ENCODE measurements at regions not wholly inside any gene's neighbourhood (a gene's known extent, or its start where the extent isn't known, plus 50 kb on each side); places are given as distances from the start of the nearest gene placed in this dataset.

GRCh38 chr4:123705419-123705818 is 308.8 kb downstream of the SPRY1 start:
- no peak for FAIRE-seq
- TF ChIP-seq EZH2 (IDR thresholded peaks at IDR 0.05; ENCODE audit: low read length) (no peak), CTCF (optimal IDR thresholded peaks at IDR 0.05 in 1 of 3, IDR thresholded peaks at IDR 0.05 in 1 of 3, conservative IDR thresholded peaks at IDR 0.05 in 1 of 3; ENCODE audit: extremely low read depth in 1 of 3, insufficient read depth in 2 of 3, low read length in 3 of 3) (no peak)
- H4K20me1 ChIP-seq (ENCODE audit: control insufficient read depth, extremely low read depth, insufficient read depth, low read length) = no peaks in the 10 kb centered on the region
- H3K9me1 ChIP-seq (ENCODE audit: control insufficient read depth, extremely low read depth, insufficient read depth, low read length) = no peaks in the 10 kb centered on the region
- no peak for DNase-seq (ENCODE audit: low read depth, low spot score)
- no peak overlapping the region for H3K4me2 ChIP-seq (ENCODE audit: control insufficient read depth, extremely low read depth, insufficient read depth, low read depth, low read length)
- no peaks in the 10 kb centered on the region for H3K9me3 ChIP-seq (ENCODE audit: control insufficient read depth, low read depth, low read length)
- no peaks in the 10 kb centered on the region for H3K79me2 ChIP-seq (ENCODE audit: control insufficient read depth, insufficient read depth, low read length)
- no peaks in the 10 kb centered on the region for H3K4me1 ChIP-seq (ENCODE audit: control insufficient read depth, extremely low read depth, insufficient read depth, low read length)
- no peak overlapping the region for H3K4me3 ChIP-seq (ENCODE audit: control insufficient read depth in 2 of 3, extremely low read depth in 1 of 3, insufficient read depth in 2 of 3, low read depth in 1 of 3, low read length in 3 of 3)
- H3K27ac ChIP-seq (ENCODE audit: control insufficient read depth, insufficient read depth, low read length) = no peak overlapping the region
- H3K9ac ChIP-seq (ENCODE audit: control insufficient read depth, extremely low read depth, insufficient read depth, low read length) = no peak overlapping the region
- dilution Hi-C loops (cut with MboI; ENCODE audit: extremely low pct_ligation_motif_present, low sequenced_read_pairs) = no loop called here
- no peak overlapping the region for H2AFZ ChIP-seq (ENCODE audit: control insufficient read depth, low read length)
- no peaks in the 10 kb centered on the region for H3K36me3 ChIP-seq (ENCODE audit: control insufficient read depth in 2 of 2, extremely low read depth in 1 of 2, insufficient read depth in 2 of 2, low read length in 2 of 2)
- H3K27me3 ChIP-seq (ENCODE audit: control insufficient read depth, extremely low read depth, insufficient read depth, low read length) = no peaks in the 10 kb centered on the region

- H3K9me3 ChIP-seq (ENCODE audit: control insufficient read depth, low read depth, low read length) = no peaks in the 10 kb centered on the region
- H3K27ac ChIP-seq (ENCODE audit: control insufficient read depth, insufficient read depth, low read length) = no peak overlapping the region
- no peak for FAIRE-seq
- H3K4me3 ChIP-seq (ENCODE audit: control insufficient read depth in 2 of 3, extremely low read depth in 1 of 3, insufficient read depth in 2 of 3, low read depth in 1 of 3, low read length in 3 of 3) = no peak overlapping the region
- TF ChIP-seq EZH2 (IDR thresholded peaks at IDR 0.05; ENCODE audit: low read length) (no peak), CTCF (optimal IDR thresholded peaks at IDR 0.05 in 1 of 3, IDR thresholded peaks at IDR 0.05 in 1 of 3, conservative IDR thresholded peaks at IDR 0.05 in 1 of 3; ENCODE audit: extremely low read depth in 1 of 3, insufficient read depth in 2 of 3, low read length in 3 of 3) (no peak)
- H3K9ac ChIP-seq (ENCODE audit: control insufficient read depth, extremely low read depth, insufficient read depth, low read length) = no peak overlapping the region
- no peaks in the 10 kb centered on the region for H3K4me1 ChIP-seq (ENCODE audit: control insufficient read depth, extremely low read depth, insufficient read depth, low read length)
- no peaks in the 10 kb centered on the region for H3K9me1 ChIP-seq (ENCODE audit: control insufficient read depth, extremely low read depth, insufficient read depth, low read length)
- no peak overlapping the region for H2AFZ ChIP-seq (ENCODE audit: control insufficient read depth, low read length)
- no peaks in the 10 kb centered on the region for H3K27me3 ChIP-seq (ENCODE audit: control insufficient read depth, extremely low read depth, insufficient read depth, low read length)
- dilution Hi-C loops (cut with MboI; ENCODE audit: extremely low pct_ligation_motif_present, low sequenced_read_pairs) = no loop called here
- no peak for DNase-seq (ENCODE audit: low read depth, low spot score)
- no peaks in the 10 kb centered on the region for H3K79me2 ChIP-seq (ENCODE audit: control insufficient read depth, insufficient read depth, low read length)
- H3K4me2 ChIP-seq (ENCODE audit: control insufficient read depth, extremely low read depth, insufficient read depth, low read depth, low read length) = no peak overlapping the region
- H4K20me1 ChIP-seq (ENCODE audit: control insufficient read depth, extremely low read depth, insufficient read depth, low read length) = no peaks in the 10 kb centered on the region
- H3K36me3 ChIP-seq (ENCODE audit: control insufficient read depth in 2 of 2, extremely low read depth in 1 of 2, insufficient read depth in 2 of 2, low read length in 2 of 2) = no peaks in the 10 kb centered on the region
Observed at GRCh38 chr4:123706973-123707372, 310.4 kb downstream of the SPRY1 start.
